ENCODE measurements at regions not wholly inside any gene's neighbourhood (a gene's known extent, or its start where the extent isn't known, plus 50 kb on each side); places are given as distances from the start of the nearest gene placed in this dataset.

GRCh38 chr4:67103001-67103747, 442.1 kb downstream of the CENPC start:
- Histone ChIP-seq H3K9me3 (ENCODE audit: control insufficient read depth, low read depth, low read length) (no peaks in the 10 kb centered on the region), H3K4me1 (ENCODE audit: control insufficient read depth, low read depth, low read length) (no peaks in the 10 kb centered on the region), H3K27me3 (ENCODE audit: control insufficient read depth, insufficient read depth, low read length) (no peaks in the 10 kb centered on the region), H3K27ac (ENCODE audit: low read length) (no peak overlapping the region), H3K36me3 (ENCODE audit: control insufficient read depth, low read depth, low read length) (no peaks in the 10 kb centered on the region), H3K9ac (ENCODE audit: low read length) (no peak overlapping the region), H3K4me3 (ENCODE audit: low read length) (no peak overlapping the region)

GRCh38 chr4:67101612-67102011, 443.7 kb downstream of the CENPC start:
- Histone ChIP-seq H3K9ac (ENCODE audit: low read length) (no peak overlapping the region), H3K4me3 (ENCODE audit: low read length) (no peak overlapping the region), H3K27me3 (ENCODE audit: control insufficient read depth, insufficient read depth, low read length) (no peaks in the 10 kb centered on the region)

GRCh38 chr4:67092351-67092750, 453.0 kb downstream of the CENPC start:
- Histone ChIP-seq H3K9me3 (ENCODE audit: control insufficient read depth, low read depth, low read length) (no peaks in the 10 kb centered on the region), H3K27ac (ENCODE audit: low read length) (no peak overlapping the region), H3K4me1 (ENCODE audit: control insufficient read depth, low read depth, low read length) (no peaks in the 10 kb centered on the region), H3K27me3 (ENCODE audit: control insufficient read depth, insufficient read depth, low read length) (no peaks in the 10 kb centered on the region), H3K36me3 (ENCODE audit: control insufficient read depth, low read depth, low read length) (no peaks in the 10 kb centered on the region), H3K9ac (ENCODE audit: low read length) (no peak overlapping the region), H3K4me3 (ENCODE audit: low read length) (no peak overlapping the region)

More at GRCh38 chr4:67101612-67102011, 443.7 kb downstream of the CENPC start:
- Histone ChIP-seq H3K4me1 (ENCODE audit: control insufficient read depth, low read depth, low read length) (no peaks in the 10 kb centered on the region), H3K36me3 (ENCODE audit: control insufficient read depth, low read depth, low read length) (no peaks in the 10 kb centered on the region), H3K27ac (ENCODE audit: low read length) (no peak overlapping the region), H3K9me3 (ENCODE audit: control insufficient read depth, low read depth, low read length) (no peaks in the 10 kb centered on the region)

GRCh38 chr4:67091673-67092072, 453.6 kb downstream of the CENPC start:
- no peaks in the 10 kb centered on the region for H3K4me1 ChIP-seq (ENCODE audit: control insufficient read depth, low read depth, low read length)
- no peak overlapping the region for H3K9ac ChIP-seq (ENCODE audit: low read length)
- H3K27me3 ChIP-seq (ENCODE audit: control insufficient read depth, insufficient read depth, low read length): no peaks in the 10 kb centered on the region
- H3K4me3 ChIP-seq (ENCODE audit: low read length): no peak overlapping the region
- no peaks in the 10 kb centered on the region for H3K36me3 ChIP-seq (ENCODE audit: control insufficient read depth, low read depth, low read length)
- no peak overlapping the region for H3K27ac ChIP-seq (ENCODE audit: low read length)
- H3K9me3 ChIP-seq (ENCODE audit: control insufficient read depth, low read depth, low read length): no peaks in the 10 kb centered on the region

- H3K27me3 ChIP-seq (ENCODE audit: control insufficient read depth, insufficient read depth, low read length): no peaks in the 10 kb centered on the region
- peaks cover 22% of the 10 kb centered on the region for H3K4me1 ChIP-seq (ENCODE audit: control insufficient read depth, low read depth, low read length)
- no peaks in the 10 kb centered on the region for H3K36me3 ChIP-seq (ENCODE audit: control insufficient read depth, low read depth, low read length)
- no peak overlapping the region for H3K4me3 ChIP-seq (ENCODE audit: low read length)
- no peak overlapping the region for H3K9ac ChIP-seq (ENCODE audit: low read length)
- no peaks in the 10 kb centered on the region for H3K9me3 ChIP-seq (ENCODE audit: control insufficient read depth, low read depth, low read length)
- no peak overlapping the region for H3K27ac ChIP-seq (ENCODE audit: low read length)
Observed at GRCh38 chr4:67087897-67088296, 457.4 kb downstream of the CENPC start.

GRCh38 chr4:67084783-67085182, 460.5 kb downstream of the CENPC start:
- H3K9ac ChIP-seq (ENCODE audit: low read length): no peak overlapping the region
- H3K36me3 ChIP-seq (ENCODE audit: control insufficient read depth, low read depth, low read length): no peaks in the 10 kb centered on the region

GRCh38 chr4:67083496-67083895, 461.8 kb downstream of the CENPC start:
- no peaks in the 10 kb centered on the region for H3K9me3 ChIP-seq (ENCODE audit: control insufficient read depth, low read depth, low read length)
- H3K27ac ChIP-seq (ENCODE audit: low read length): no peak overlapping the region
- H3K4me1 ChIP-seq (ENCODE audit: control insufficient read depth, low read depth, low read length): peaks cover 22% of the 10 kb centered on the region
- no peak overlapping the region for H3K9ac ChIP-seq (ENCODE audit: low read length)
- H3K4me3 ChIP-seq (ENCODE audit: low read length): no peak overlapping the region
- H3K27me3 ChIP-seq (ENCODE audit: control insufficient read depth, insufficient read depth, low read length): no peaks in the 10 kb centered on the region
- H3K36me3 ChIP-seq (ENCODE audit: control insufficient read depth, low read depth, low read length): no peaks in the 10 kb centered on the region

More at GRCh38 chr4:67084783-67085182, 460.5 kb downstream of the CENPC start:
- Histone ChIP-seq H3K27ac (ENCODE audit: low read length) (no peak overlapping the region), H3K4me3 (ENCODE audit: low read length) (no peak overlapping the region), H3K4me1 (ENCODE audit: control insufficient read depth, low read depth, low read length) (peaks cover 22% of the 10 kb centered on the region), H3K27me3 (ENCODE audit: control insufficient read depth, insufficient read depth, low read length) (no peaks in the 10 kb centered on the region), H3K9me3 (ENCODE audit: control insufficient read depth, low read depth, low read length) (no peaks in the 10 kb centered on the region)

GRCh38 chr4:67082746-67083145, 462.6 kb downstream of the CENPC start:
- Histone ChIP-seq H3K4me3 (ENCODE audit: low read length) (no peak overlapping the region), H3K27me3 (ENCODE audit: control insufficient read depth, insufficient read depth, low read length) (no peaks in the 10 kb centered on the region), H3K36me3 (ENCODE audit: control insufficient read depth, low read depth, low read length) (no peaks in the 10 kb centered on the region), H3K4me1 (ENCODE audit: control insufficient read depth, low read depth, low read length) (peaks cover 22% of the 10 kb centered on the region), H3K27ac (ENCODE audit: low read length) (no peak overlapping the region), H3K9me3 (ENCODE audit: control insufficient read depth, low read depth, low read length) (no peaks in the 10 kb centered on the region), H3K9ac (ENCODE audit: low read length) (no peak overlapping the region)

GRCh38 chr4:67080046-67080557, 465.2 kb downstream of the CENPC start:
- H3K27me3 ChIP-seq (ENCODE audit: control insufficient read depth, insufficient read depth, low read length): no peaks in the 10 kb centered on the region
- H3K27ac ChIP-seq (ENCODE audit: low read length): no peak overlapping the region
- peaks cover 16% of the 10 kb centered on the region for H3K4me1 ChIP-seq (ENCODE audit: control insufficient read depth, low read depth, low read length)
- no peaks in the 10 kb centered on the region for H3K36me3 ChIP-seq (ENCODE audit: control insufficient read depth, low read depth, low read length)
- H3K9me3 ChIP-seq (ENCODE audit: control insufficient read depth, low read depth, low read length): no peaks in the 10 kb centered on the region
- H3K9ac ChIP-seq (ENCODE audit: low read length): no peak overlapping the region
- no peak overlapping the region for H3K4me3 ChIP-seq (ENCODE audit: low read length)

- H3K27me3 ChIP-seq (ENCODE audit: control insufficient read depth, insufficient read depth, low read length): no peaks in the 10 kb centered on the region
- no peak overlapping the region for H3K27ac ChIP-seq (ENCODE audit: low read length)
- no peak overlapping the region for H3K4me3 ChIP-seq (ENCODE audit: low read length)
- H3K36me3 ChIP-seq (ENCODE audit: control insufficient read depth, low read depth, low read length): no peaks in the 10 kb centered on the region
- H3K4me1 ChIP-seq (ENCODE audit: control insufficient read depth, low read depth, low read length): no peaks in the 10 kb centered on the region
- H3K9me3 ChIP-seq (ENCODE audit: control insufficient read depth, low read depth, low read length): no peaks in the 10 kb centered on the region
- no peak overlapping the region for H3K9ac ChIP-seq (ENCODE audit: low read length)
Observed at GRCh38 chr4:67071641-67072040, 473.7 kb downstream of the CENPC start.

GRCh38 chr4:67055319-67055718, 490.0 kb downstream of the CENPC start:
- H3K36me3 ChIP-seq (ENCODE audit: control insufficient read depth, low read depth, low read length): no peaks in the 10 kb centered on the region
- no peaks in the 10 kb centered on the region for H3K27me3 ChIP-seq (ENCODE audit: control insufficient read depth, insufficient read depth, low read length)
- H3K9ac ChIP-seq (ENCODE audit: low read length): no peak overlapping the region
- H3K4me3 ChIP-seq (ENCODE audit: low read length): no peak overlapping the region
- peaks cover 17% of the 10 kb centered on the region for H3K4me1 ChIP-seq (ENCODE audit: control insufficient read depth, low read depth, low read length)
- H3K27ac ChIP-seq (ENCODE audit: low read length): no peak overlapping the region
- H3K9me3 ChIP-seq (ENCODE audit: control insufficient read depth, low read depth, low read length): no peaks in the 10 kb centered on the region

- Histone ChIP-seq H3K9ac (ENCODE audit: low read length) (no peak overlapping the region), H3K4me1 (ENCODE audit: control insufficient read depth, low read depth, low read length) (peaks cover 20% of the 10 kb centered on the region), H3K27ac (ENCODE audit: low read length) (no peak overlapping the region)
Observed at GRCh38 chr4:67054896-67055295, 490.4 kb downstream of the CENPC start.

More at GRCh38 chr4:67054896-67055295, 490.4 kb downstream of the CENPC start:
- no peaks in the 10 kb centered on the region for H3K36me3 ChIP-seq (ENCODE audit: control insufficient read depth, low read depth, low read length)
- H3K4me3 ChIP-seq (ENCODE audit: low read length): no peak overlapping the region
- H3K9me3 ChIP-seq (ENCODE audit: control insufficient read depth, low read depth, low read length): no peaks in the 10 kb centered on the region
- H3K27me3 ChIP-seq (ENCODE audit: control insufficient read depth, insufficient read depth, low read length): no peaks in the 10 kb centered on the region

Measured in iPS-18a (cell line).